IMR-90 (cell line): ENCODE measurements at regions not wholly inside any gene's neighbourhood (a gene's known extent, or its start where the extent isn't known, plus 50 kb on each side); places are given as distances from the start of the nearest gene placed in this dataset.

Experiments used
- ATAC-seq: fragments of 200-7000 bp; cut with Tn5 transposase; 2 replicates; pipeline ENCODE4 v1.9.1; 2020; ENCODE audit warnings: low read depth, mild to moderate bottlenecking, moderate library complexity
- BruUV-seq: library from RNA; stranded (reverse); fragments of 400-500 nt; replicated peaks from 2 replicates; lab custom pipeline; 2021; lab: Mats Ljungman, UMichigan
- CTCF ChIA-PET: fragments of 300-600 bp; formaldehyde crosslinking; extraction: SDS; loops from one replicate; lab custom pipeline; 2021; ENCODE audit warnings: antibody characterized with exemption; lab: Yijun Ruan, JAX
- POLR2A ChIA-PET: fragments of 300-600 bp; sonication (Branson Sonifier 250); formaldehyde crosslinking; loops from one replicate; lab custom pipeline; 2022; ENCODE audit warnings: antibody characterized with exemption; ENCODE audit not compliant: unreplicated experiment; lab: Charles Lee
- DNase-seq: peaks from one replicate; pipeline ENCODE4 v3.0.0; 2013
- H2AFZ ChIP-seq: replicated peaks from 2 replicates; pipeline ENCODE3; 2013; ENCODE audit warnings: low read length, mild to moderate bottlenecking; ENCODE audit not compliant: poor library complexity
- H2AK5ac ChIP-seq: 2 replicates; pipeline ENCODE4 v1.6.1; 2013; ENCODE audit warnings: low read depth, low read length, inconsistent platforms
- H2AK9ac ChIP-seq: replicated peaks from 2 replicates; pipeline ENCODE3; 2013; ENCODE audit warnings: mild to moderate bottlenecking, low read depth, low read length, moderate library complexity; ENCODE audit not compliant: poor library complexity
- H2BK120ac ChIP-seq: 2 replicates; pipeline ENCODE4 v1.6.1; 2013; ENCODE audit warnings: low read depth, low read length, inconsistent platforms
- H2BK15ac ChIP-seq: 3 replicates; pipeline ENCODE4 v1.6.1; 2013; ENCODE audit warnings: low read depth, low read length, inconsistent platforms
- H2BK20ac ChIP-seq: 2 replicates; pipeline ENCODE4 v1.6.1; 2013; ENCODE audit warnings: low read depth, mild to moderate bottlenecking, inconsistent platforms, low read length, moderate library complexity
- H2BK5ac ChIP-seq: 2 replicates; pipeline ENCODE4 v1.6.1; 2013; ENCODE audit warnings: mild to moderate bottlenecking, low read depth, low read length, inconsistent platforms; ENCODE audit not compliant: poor library complexity, severe bottlenecking
- H3K14ac ChIP-seq: replicated peaks from 2 replicates; pipeline ENCODE4 v1.6.1; 2013; ENCODE audit warnings: low read depth, low read length, inconsistent platforms
- H3K18ac ChIP-seq: 2 replicates; pipeline ENCODE4 v1.6.1; 2013; ENCODE audit warnings: low read depth, low read length, control low read depth
- H3K23ac ChIP-seq: 2 replicates; pipeline ENCODE4 v1.6.1; 2013; ENCODE audit warnings: low read depth, low read length, inconsistent platforms
- H3K27ac ChIP-seq: 2 replicates; pipeline ENCODE4 v1.5.1; 2013; ENCODE audit warnings: mild to moderate bottlenecking, control low read depth, low read length; ENCODE audit not compliant: insufficient read depth
- H3K27me3 ChIP-seq: 2 replicates; pipeline ENCODE4 v1.6.1; 2013; ENCODE audit warnings: low read length; ENCODE audit not compliant: control insufficient read depth, insufficient read depth
- H3K36me3 ChIP-seq: 2 replicates; pipeline ENCODE4 v1.6.1; 2013; ENCODE audit warnings: low read length, mixed read lengths; ENCODE audit not compliant: control insufficient read depth, insufficient read depth
- H3K4ac ChIP-seq: 2 replicates; pipeline ENCODE4 v1.6.1; 2013; ENCODE audit warnings: low read depth, low read length, inconsistent platforms
- H3K4me1 ChIP-seq: 2 replicates; pipeline ENCODE4 v1.6.1; 2013; ENCODE audit warnings: low read length, mixed read lengths; ENCODE audit not compliant: control insufficient read depth, insufficient read depth
- H3K4me2 ChIP-seq: 2 replicates; pipeline ENCODE4 v1.6.1; 2013; ENCODE audit warnings: low read depth, mild to moderate bottlenecking, control low read depth, low read length, moderate library complexity
- H3K4me3 ChIP-seq: 2 replicates; pipeline ENCODE4 v1.5.1; 2013; ENCODE audit warnings: low read depth, mild to moderate bottlenecking, control low read depth, low read length, moderate library complexity; ENCODE audit not compliant: insufficient read depth
- H3K56ac ChIP-seq: 2 replicates; pipeline ENCODE4 v1.6.1; 2013; ENCODE audit warnings: low read length, inconsistent platforms; ENCODE audit not compliant: insufficient read depth; ENCODE audit errors: extremely low read depth
- H3K79me1 ChIP-seq, 2 experiments: 2 replicates each; pipeline ENCODE4 v1.6.1; 2013; ENCODE audit warnings: low read length in 2 of 2, inconsistent platforms in 1 of 2, low read depth in 1 of 2
- H3K9ac ChIP-seq: 2 replicates; pipeline ENCODE4 v1.6.1; 2013; ENCODE audit warnings: low read depth, low read length, control low read depth
- H3K9me1 ChIP-seq: 2 replicates; pipeline ENCODE4 v1.6.1; 2013; ENCODE audit warnings: low read length, inconsistent platforms; ENCODE audit not compliant: insufficient read depth
- H3K9me3 ChIP-seq: 2 replicates; pipeline ENCODE4 v1.6.1; 2013; ENCODE audit warnings: low read length; ENCODE audit not compliant: control insufficient read depth, insufficient read depth
- H4K20me1 ChIP-seq: 2 replicates; pipeline ENCODE4 v1.6.1; 2013; ENCODE audit warnings: low read length, inconsistent platforms; ENCODE audit not compliant: insufficient read depth
- H4K5ac ChIP-seq: 2 replicates; pipeline ENCODE4 v1.6.1; 2013; ENCODE audit warnings: mild to moderate bottlenecking, low read depth, low read length, control low read depth
- H4K8ac ChIP-seq, 2 experiments: 2 replicates each; pipeline ENCODE4 v1.6.1; 2013; ENCODE audit warnings: low read depth in 2 of 2, low read length in 2 of 2, control low read depth in 1 of 2, inconsistent platforms in 1 of 2
- H4K91ac ChIP-seq: 2 replicates; pipeline ENCODE4 v1.6.1; 2013; ENCODE audit warnings: low read depth, low read length, inconsistent platforms; ENCODE audit not compliant: insufficient read depth
- BHLHE40 ChIP-seq: fragments of 150-350 bp; IDR thresholded peaks from 2 replicates; pipeline ENCODE4 v1.6.1; 2016; ENCODE audit warnings: mild to moderate bottlenecking, low read depth, low read length
- CHD1 ChIP-seq: IDR thresholded peaks from 2 replicates; pipeline ENCODE4 v1.6.1; 2012; ENCODE audit warnings: low read depth, low read length, improper control_type of control experiment
- MXI1 ChIP-seq: IDR thresholded peaks from 2 replicates; pipeline ENCODE4 v1.6.1; 2012; ENCODE audit warnings: low read depth, mild to moderate bottlenecking, low read length, moderate library complexity, borderline replicate concordance
- NFE2L2 ChIP-seq: fragments of 150-350 bp; IDR thresholded peaks from 2 replicates; pipeline ENCODE4 v1.6.1; 2016; ENCODE audit warnings: low read depth, mild to moderate bottlenecking, low read length
- RCOR1 ChIP-seq: IDR thresholded peaks from 2 replicates; pipeline ENCODE4 v1.6.1; 2012; ENCODE audit warnings: mild to moderate bottlenecking, low read length, improper control_type of control experiment; ENCODE audit not compliant: insufficient replicate concordance
- WGBS, 2 experiments: methylation state at CpG; one replicate each; pipeline versions ENCODE4 v1.1.5 to v1.1.7; 2013; ENCODE audit warnings: missing lambda C conversion rate in 2 of 2; ENCODE audit not compliant: insufficient read length in 1 of 2; ENCODE audit errors: extremely low coverage in 2 of 2; 5-methylcytosine and 5-hydroxymethylcytosine counted together
- dilution Hi-C: fragments of 300-500 bp; cut with HindIII; formaldehyde crosslinking; loops from one replicate; pipeline ENCODE4 v1.14.3; 2018; ENCODE audit warnings: low sequenced_read_pairs; ENCODE audit not compliant: unreplicated experiment
- in situ Hi-C: fragments of 300-500 bp; cut with MboI; formaldehyde crosslinking; loops from 3 replicates; pipeline ENCODE4 v1.14.3; 2019; ENCODE audit warnings: low sequenced_read_pairs, inconsistent platforms, mixed read lengths
- intact Hi-C: fragments of 100-400 bp; cut with micrococcal nuclease; formaldehyde crosslinking; loops from 2 replicates; pipeline ENCODE4 v1.10.0; 2022
- TF ChIP-seq, protein P1 (sequence below): fragments of 150-350 bp; IDR thresholded peaks from 2 replicates; pipeline ENCODE4 v1.6.1; 2016; ENCODE audit warnings: low read depth, mild to moderate bottlenecking, low read length, moderate library complexity, borderline replicate concordance
- TF ChIP-seq, protein P2 (sequence below): conservative IDR thresholded peaks from 2 replicates; pipeline ENCODE4 v1.5.1; 2012; ENCODE audit warnings: mild to moderate bottlenecking, low read depth, low read length, improper control_type of control experiment

DNA sequence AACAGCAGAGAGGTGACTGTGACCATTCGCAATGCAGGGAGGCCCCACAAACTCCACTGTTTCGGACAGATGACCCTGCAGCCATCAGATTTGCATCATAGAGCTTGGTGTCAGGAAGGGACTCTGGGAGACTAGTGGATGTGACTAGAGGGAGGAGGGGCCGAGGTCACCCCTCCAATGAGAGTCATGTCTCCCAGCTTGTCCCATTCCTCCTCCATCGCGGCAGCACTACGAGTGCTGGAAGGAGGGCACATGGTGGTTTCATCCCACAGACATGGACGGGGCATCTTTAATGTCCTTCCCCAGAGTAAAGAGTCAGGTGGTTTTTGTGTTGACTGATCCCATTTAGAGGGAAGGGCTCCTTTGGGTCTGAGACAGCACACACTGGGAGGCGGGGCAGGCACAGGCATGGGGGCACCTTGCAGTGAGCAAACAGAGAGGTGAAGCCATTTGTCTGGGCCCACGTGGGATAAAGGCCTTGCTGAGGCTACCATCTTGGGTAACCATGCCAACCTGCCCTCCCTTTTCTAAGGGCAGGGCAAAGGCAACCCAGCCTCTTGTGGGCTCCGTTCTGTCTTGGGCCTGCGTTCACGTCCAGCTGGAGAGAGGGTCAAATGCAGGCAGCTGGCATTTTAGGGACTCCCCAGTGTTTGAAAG, 208.1 kb downstream of the ASB1 start:
- ChIA-PET CTCF (no interaction called here), POLR2A (no interaction called here)
- H3K23ac ChIP-seq: no peak overlapping the region
- in situ Hi-C loops (no loop called here), intact Hi-C loops (no loop called here), dilution Hi-C loops (no loop called here)
- no peak overlapping the region for H3K14ac ChIP-seq
- H3K56ac ChIP-seq: no peak overlapping the region
- peaks cover 6% of the 10 kb centered on the region for H3K4me1 ChIP-seq
- H2BK15ac ChIP-seq: no peak overlapping the region
- no peaks in the 10 kb centered on the region for H3K36me3 ChIP-seq
- H2BK120ac ChIP-seq: no peak overlapping the region
- H4K20me1 ChIP-seq: 0 out of 2 replicates have a peak, but pooled peaks cover 2% of the 10 kb centered on the region
- no peak overlapping the region for H3K9ac ChIP-seq
- no peak overlapping the region for H4K91ac ChIP-seq
- no peak overlapping the region for H2AK9ac ChIP-seq
- peaks cover 5% of the 10 kb centered on the region for H3K27me3 ChIP-seq
- H2AFZ ChIP-seq: peak overlapping the region; percentile 43
- no peak overlapping the region for H3K4me2 ChIP-seq
- H3K4ac ChIP-seq: no peak overlapping the region
- no peaks in the 10 kb centered on the region for H3K79me1 ChIP-seq
- no peak overlapping the region for H2BK20ac ChIP-seq
- ATAC-seq (no peak), DNase-seq (no peak)
- TF ChIP-seq BHLHE40: no peak
- TF ChIP-seq CHD1: no peak
- TF ChIP-seq, protein P1, sequence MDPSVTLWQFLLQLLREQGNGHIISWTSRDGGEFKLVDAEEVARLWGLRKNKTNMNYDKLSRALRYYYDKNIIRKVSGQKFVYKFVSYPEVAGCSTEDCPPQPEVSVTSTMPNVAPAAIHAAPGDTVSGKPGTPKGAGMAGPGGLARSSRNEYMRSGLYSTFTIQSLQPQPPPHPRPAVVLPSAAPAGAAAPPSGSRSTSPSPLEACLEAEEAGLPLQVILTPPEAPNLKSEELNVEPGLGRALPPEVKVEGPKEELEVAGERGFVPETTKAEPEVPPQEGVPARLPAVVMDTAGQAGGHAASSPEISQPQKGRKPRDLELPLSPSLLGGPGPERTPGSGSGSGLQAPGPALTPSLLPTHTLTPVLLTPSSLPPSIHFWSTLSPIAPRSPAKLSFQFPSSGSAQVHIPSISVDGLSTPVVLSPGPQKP: no peak
- TF ChIP-seq RCOR1: no peak
- no peak for TF ChIP-seq NFE2L2
- TF ChIP-seq MXI1: no peak
- TF ChIP-seq, protein P2, sequence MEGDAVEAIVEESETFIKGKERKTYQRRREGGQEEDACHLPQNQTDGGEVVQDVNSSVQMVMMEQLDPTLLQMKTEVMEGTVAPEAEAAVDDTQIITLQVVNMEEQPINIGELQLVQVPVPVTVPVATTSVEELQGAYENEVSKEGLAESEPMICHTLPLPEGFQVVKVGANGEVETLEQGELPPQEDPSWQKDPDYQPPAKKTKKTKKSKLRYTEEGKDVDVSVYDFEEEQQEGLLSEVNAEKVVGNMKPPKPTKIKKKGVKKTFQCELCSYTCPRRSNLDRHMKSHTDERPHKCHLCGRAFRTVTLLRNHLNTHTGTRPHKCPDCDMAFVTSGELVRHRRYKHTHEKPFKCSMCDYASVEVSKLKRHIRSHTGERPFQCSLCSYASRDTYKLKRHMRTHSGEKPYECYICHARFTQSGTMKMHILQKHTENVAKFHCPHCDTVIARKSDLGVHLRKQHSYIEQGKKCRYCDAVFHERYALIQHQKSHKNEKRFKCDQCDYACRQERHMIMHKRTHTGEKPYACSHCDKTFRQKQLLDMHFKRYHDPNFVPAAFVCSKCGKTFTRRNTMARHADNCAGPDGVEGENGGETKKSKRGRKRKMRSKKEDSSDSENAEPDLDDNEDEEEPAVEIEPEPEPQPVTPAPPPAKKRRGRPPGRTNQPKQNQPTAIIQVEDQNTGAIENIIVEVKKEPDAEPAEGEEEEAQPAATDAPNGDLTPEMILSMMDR: no peak
- no peak overlapping the region for H4K5ac ChIP-seq
- H3K4me3 ChIP-seq: no peak overlapping the region
- BruUV-seq: no TSS peak
- no peak overlapping the region for H2BK5ac ChIP-seq
- H3K18ac ChIP-seq: no peak overlapping the region
- 60% methylated on average over 1 of the region's 12 CpGs; no CpG with 5 or more reads in 1 of the 2 experiments for WGBS, 2 experiments
- H3K9me3 ChIP-seq: no peaks in the 10 kb centered on the region
- H3K27ac ChIP-seq: no peak overlapping the region
- peaks cover 3% of the 10 kb centered on the region; the same call in 1 of the 2 replicates for H3K9me1 ChIP-seq
- no peak overlapping the region for H4K8ac ChIP-seq
- H2AK5ac ChIP-seq: no peak overlapping the region
